Smooth muscle cell (in vitro differentiated cells): ENCODE measurements at regions not wholly inside any gene's neighbourhood (a gene's known extent, or its start where the extent isn't known, plus 50 kb on each side); places are given as distances from the start of the nearest gene placed in this dataset.

ENCODE experiments used
- DNase-seq: peaks from one replicate; lab custom pipeline; 2025; ENCODE audit not compliant: unreplicated experiment; lab: John Stamatoyannopoulos, UW
- H2AFZ ChIP-seq: fragments of 200-600 bp; sonication (generic); 2 replicates; pipeline ENCODE4 v1.6.0; 2016; ENCODE audit warnings: antibody characterized with exemption, low read depth, mild to moderate bottlenecking
- H3F3A ChIP-seq: fragments of 200-600 bp; sonication (generic); 2 replicates; pipeline ENCODE4 v1.6.0; 2017; ENCODE audit warnings: antibody characterized with exemption, low read depth
- H3K27ac ChIP-seq: fragments of 200-600 bp; sonication (generic); 2 replicates; pipeline ENCODE4 v1.5.1; 2016; ENCODE audit warnings: low read depth, mild to moderate bottlenecking
- H3K27me3 ChIP-seq: fragments of 200-600 bp; sonication (generic); 2 replicates; pipeline ENCODE4 v1.6.1; 2016; ENCODE audit warnings: low read depth, mild to moderate bottlenecking
- H3K36me3 ChIP-seq: fragments of 200-600 bp; sonication (generic); 2 replicates; pipeline ENCODE4 v1.5.1; 2016; ENCODE audit warnings: low read depth
- H3K4me1 ChIP-seq: fragments of 200-600 bp; sonication (generic); 2 replicates; pipeline ENCODE4 v1.5.1; 2016; ENCODE audit warnings: low read depth
- H3K4me2 ChIP-seq: fragments of 200-600 bp; sonication (generic); 2 replicates; pipeline ENCODE4 v1.6.0; 2016; ENCODE audit warnings: mild to moderate bottlenecking
- H3K4me3 ChIP-seq: fragments of 200-600 bp; sonication (generic); 2 replicates; pipeline ENCODE4 v1.5.1; 2016; ENCODE audit warnings: mild to moderate bottlenecking
- H3K79me2 ChIP-seq: fragments of 200-600 bp; sonication (generic); 2 replicates; pipeline ENCODE4 v1.6.0; 2016; ENCODE audit warnings: low read depth, mild to moderate bottlenecking
- H3K9ac ChIP-seq: fragments of 200-600 bp; sonication (generic); 2 replicates; pipeline ENCODE4 v1.6.0; 2016; ENCODE audit warnings: low read depth
- H3K9me3 ChIP-seq: fragments of 200-600 bp; sonication (generic); replicated peaks from 2 replicates; pipeline ENCODE4 v1.5.1; 2016; ENCODE audit warnings: low read depth
- H4K20me1 ChIP-seq: fragments of 200-600 bp; sonication (generic); 2 replicates; pipeline ENCODE4 v1.6.0; 2016; ENCODE audit warnings: low read depth
- WGBS: methylation state at CpG from one replicate; pipeline ENCODE4 v1.1.7; 2016; ENCODE audit warnings: low lambda C conversion rate; 5-methylcytosine and 5-hydroxymethylcytosine counted together
- TF ChIP-seq, protein P1 (sequence below): fragments of 200-600 bp; sonication (generic); IDR thresholded peaks from 2 replicates; pipeline ENCODE4 v1.5.1; 2017; ENCODE audit warnings: borderline replicate concordance, mild to moderate bottlenecking, antibody characterized with exemption; ENCODE audit not compliant: insufficient read depth, poor library complexity, severe bottlenecking

DNA sequence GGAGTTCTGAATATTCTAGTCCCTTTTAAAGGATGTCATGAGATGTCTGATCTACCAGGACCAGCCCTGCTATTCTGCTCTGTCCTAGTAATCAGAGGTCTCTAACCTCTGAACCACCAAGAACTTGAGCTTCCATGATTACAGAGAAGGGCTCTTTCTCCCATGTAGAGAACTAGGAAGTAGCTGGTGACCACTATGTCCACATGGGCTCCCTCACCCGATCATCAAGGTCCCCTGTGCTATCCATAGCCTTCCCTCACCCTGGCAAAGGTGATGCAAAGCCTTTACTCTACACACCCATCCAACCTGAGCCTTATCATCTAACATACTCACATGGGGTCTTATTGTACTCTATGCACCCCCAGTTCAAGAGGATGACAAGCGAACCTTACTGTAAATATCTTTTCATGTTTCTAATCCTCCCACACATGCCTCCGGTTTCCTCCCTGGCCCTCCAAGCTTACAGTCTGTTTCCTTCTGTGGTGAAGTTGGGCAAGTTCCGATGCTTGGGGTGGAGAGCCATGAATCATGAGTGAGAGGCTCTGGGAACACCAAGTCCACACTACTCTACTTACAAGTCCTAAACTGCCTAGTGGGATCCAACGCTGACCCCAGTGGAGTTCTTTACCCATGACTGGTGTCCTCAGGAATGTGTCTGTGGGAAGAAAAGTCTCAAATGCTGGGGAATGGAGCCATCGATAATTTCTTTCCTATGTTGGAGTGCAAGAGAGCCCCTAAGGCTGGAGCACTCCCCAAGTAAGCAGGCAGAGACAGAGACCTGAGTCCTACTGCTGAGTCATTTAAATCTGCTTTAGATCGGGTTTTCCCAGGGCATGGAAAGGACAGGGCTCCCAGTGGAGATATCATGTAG, 73.3 kb upstream of the KLF7 start:
- Histone ChIP-seq H3K9me3 (no peaks in the 10 kb centered on the region), H4K20me1 (no peaks in the 10 kb centered on the region), H2AFZ (no peak overlapping the region), H3K4me1 (peaks cover 6% of the 10 kb centered on the region), H3K36me3 (no peaks in the 10 kb centered on the region), H3K27ac (peak overlapping the region; percentile 94), H3K27me3 (no peaks in the 10 kb centered on the region), H3K4me2 (peak overlapping the region; percentile 72), H3K9ac (peak overlapping the region; percentile 65), H3K4me3 (no peak overlapping the region), H3F3A (peaks cover 6% of the 10 kb centered on the region), H3K79me2 (no peaks in the 10 kb centered on the region)
- TF ChIP-seq, protein P1, sequence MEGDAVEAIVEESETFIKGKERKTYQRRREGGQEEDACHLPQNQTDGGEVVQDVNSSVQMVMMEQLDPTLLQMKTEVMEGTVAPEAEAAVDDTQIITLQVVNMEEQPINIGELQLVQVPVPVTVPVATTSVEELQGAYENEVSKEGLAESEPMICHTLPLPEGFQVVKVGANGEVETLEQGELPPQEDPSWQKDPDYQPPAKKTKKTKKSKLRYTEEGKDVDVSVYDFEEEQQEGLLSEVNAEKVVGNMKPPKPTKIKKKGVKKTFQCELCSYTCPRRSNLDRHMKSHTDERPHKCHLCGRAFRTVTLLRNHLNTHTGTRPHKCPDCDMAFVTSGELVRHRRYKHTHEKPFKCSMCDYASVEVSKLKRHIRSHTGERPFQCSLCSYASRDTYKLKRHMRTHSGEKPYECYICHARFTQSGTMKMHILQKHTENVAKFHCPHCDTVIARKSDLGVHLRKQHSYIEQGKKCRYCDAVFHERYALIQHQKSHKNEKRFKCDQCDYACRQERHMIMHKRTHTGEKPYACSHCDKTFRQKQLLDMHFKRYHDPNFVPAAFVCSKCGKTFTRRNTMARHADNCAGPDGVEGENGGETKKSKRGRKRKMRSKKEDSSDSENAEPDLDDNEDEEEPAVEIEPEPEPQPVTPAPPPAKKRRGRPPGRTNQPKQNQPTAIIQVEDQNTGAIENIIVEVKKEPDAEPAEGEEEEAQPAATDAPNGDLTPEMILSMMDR = no peak
- 15% methylated on average over 7 of the region's 7 CpGs for WGBS
- no peak for DNase-seq

DNA sequence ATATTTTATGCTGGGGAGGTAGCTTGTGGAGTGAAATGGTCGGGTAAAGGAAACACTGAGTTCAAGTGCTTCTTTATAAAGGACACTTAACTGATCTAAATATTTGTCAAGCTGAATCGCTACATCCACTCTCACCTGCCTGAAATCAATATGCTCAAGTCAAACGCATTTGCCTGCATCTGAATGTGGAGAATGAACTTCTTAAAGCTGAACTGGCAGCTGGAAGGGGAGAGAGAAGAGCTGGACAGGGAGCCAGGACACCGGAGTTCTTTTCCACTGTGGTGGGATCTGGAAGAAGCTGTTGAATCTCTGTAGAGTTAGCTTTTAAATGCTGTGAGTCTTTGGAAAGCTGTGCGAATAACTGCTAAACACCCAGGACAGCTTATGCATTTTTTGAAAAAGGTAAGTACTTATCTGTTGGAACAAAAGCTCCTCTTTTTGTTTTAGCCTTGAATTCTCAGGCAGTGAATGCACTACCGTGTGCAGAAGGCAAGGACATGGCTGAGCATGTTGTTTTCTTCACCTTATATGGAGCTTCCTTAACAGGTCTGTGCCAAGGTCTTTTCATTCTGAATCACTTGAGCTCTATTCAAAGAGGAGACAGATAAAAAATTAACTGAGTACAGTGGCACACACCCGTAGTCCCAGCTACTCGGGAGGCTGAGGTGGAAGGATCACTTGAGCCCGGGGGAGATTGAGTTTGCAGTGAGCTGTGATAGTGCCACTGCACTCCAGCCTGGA, 74.2 kb upstream of the KLF7 start:
- Histone ChIP-seq H3F3A (peaks cover 6% of the 10 kb centered on the region), H3K27ac (peak overlapping the region; percentile 94), H3K27me3 (no peaks in the 10 kb centered on the region), H3K4me2 (peak overlapping the region; percentile 72), H3K9me3 (no peaks in the 10 kb centered on the region), H3K4me1 (peaks cover 6% of the 10 kb centered on the region), H4K20me1 (no peaks in the 10 kb centered on the region), H2AFZ (peak overlapping the region; percentile 15), H3K9ac (peak overlapping the region; percentile 65), H3K4me3 (no peak overlapping the region), H3K79me2 (no peaks in the 10 kb centered on the region), H3K36me3 (no peaks in the 10 kb centered on the region)
- TF ChIP-seq, protein P1 = no peak
- no peak for DNase-seq
- 69% methylated on average over 9 of the region's 9 CpGs for WGBS

DNA sequence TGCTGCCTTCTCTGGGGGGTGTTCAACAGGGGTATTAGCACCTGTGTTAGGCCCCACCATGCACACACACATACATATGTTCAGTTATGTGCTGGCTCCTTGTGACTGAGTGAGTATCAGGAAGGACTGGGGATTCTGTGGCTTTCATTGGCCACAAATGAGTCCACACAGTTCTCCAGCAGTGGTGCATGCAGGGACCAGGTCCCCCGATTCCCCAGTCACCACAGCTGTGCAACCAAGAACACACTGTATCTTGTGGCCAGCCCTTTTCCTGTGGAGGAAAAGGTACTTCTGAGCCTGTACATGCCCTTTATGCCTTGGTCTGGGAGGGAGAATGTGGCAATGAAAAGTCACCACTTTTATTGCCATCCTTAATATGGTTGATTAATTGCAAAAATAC, 74.9 kb upstream of the KLF7 start:
- TF ChIP-seq, protein P1 = no peak

More for the DNA sequence above, 74.9 kb upstream of the KLF7 start:
- Histone ChIP-seq H3K79me2 (no peaks in the 10 kb centered on the region), H4K20me1 (no peaks in the 10 kb centered on the region), H3K4me3 (no peak overlapping the region), H3K4me2 (no peak overlapping the region), H2AFZ (no peak overlapping the region), H3K4me1 (peaks cover 6% of the 10 kb centered on the region), H3K27me3 (no peaks in the 10 kb centered on the region), H3K36me3 (no peaks in the 10 kb centered on the region), H3K9ac (no peak overlapping the region), H3F3A (peaks cover 6% of the 10 kb centered on the region), H3K9me3 (no peaks in the 10 kb centered on the region), H3K27ac (peak overlapping the region; percentile 94)
- DNase-seq = no peak
- 92% methylated on average over 1 of the region's 1 CpG for WGBS
